HCT116 (cell line): ENCODE measurements at regions not wholly inside any gene's neighbourhood (a gene's known extent, or its start where the extent isn't known, plus 50 kb on each side); places are given as distances from the start of the nearest gene placed in this dataset.

Source experiments
- EGR1 ChIP-seq: IDR thresholded peaks from 2 replicates; pipeline ENCODE4 v1.6.1; 2012; ENCODE audit warnings: low read depth
- EZH2 ChIP-seq: fragments of 200-600 bp; sonication (generic); IDR thresholded peaks from 2 replicates; pipeline ENCODE4 v1.6.1; 2017; ENCODE audit warnings: antibody characterized with exemption, mixed run types
- EZH2phosphoT487 ChIP-seq: fragments of 200-600 bp; IDR thresholded peaks from 2 replicates; pipeline ENCODE4 v1.6.1; 2018; ENCODE audit warnings: antibody characterized with exemption, borderline replicate concordance
- JUND ChIP-seq: IDR thresholded peaks from 2 replicates; pipeline ENCODE4 v1.6.1; 2012
- POLR2A ChIP-seq: IDR thresholded peaks from 2 replicates; pipeline ENCODE4 v1.7.0; 2011; ENCODE audit warnings: borderline replicate concordance; ENCODE audit not compliant: insufficient read depth, insufficient read length; ENCODE audit errors: extremely low read depth
- POLR2AphosphoS5 ChIP-seq: IDR thresholded peaks from 2 replicates; pipeline ENCODE4 v1.6.1; 2011; ENCODE audit warnings: mild to moderate bottlenecking, low read depth, low read length, moderate library complexity
- SIN3A ChIP-seq: IDR thresholded peaks from 2 replicates; pipeline ENCODE4 v1.6.1; 2012; ENCODE audit warnings: low read depth
- ZNF274 ChIP-seq: fragments of 200-500 bp; sonication (Bioruptor generic); IDR thresholded peaks from 2 replicates; pipeline ENCODE4 v1.6.1; 2014; ENCODE audit warnings: mild to moderate bottlenecking, low read depth, low read length, inconsistent platforms
- TF ChIP-seq, protein P1 (sequence below): IDR thresholded peaks from 2 replicates; pipeline ENCODE4 v1.6.1; 2012
- TF ChIP-seq, protein P2 (sequence below), 3 experiments: fragments of 200-600 bp in 1 of 3; sonication (generic) in 1 of 3; IDR thresholded peaks in 2 of 3; conservative IDR thresholded peaks in 1 of 3; 2 replicates each; pipeline ENCODE4 v1.5.1; 2012 to 2017; ENCODE audit warnings: low read depth in 2 of 3, low read length in 2 of 3, antibody characterized with exemption in 1 of 3, borderline replicate concordance in 1 of 3, control low read depth in 1 of 3, mild to moderate bottlenecking in 1 of 3, mixed read lengths in 1 of 3, mixed run types in 1 of 3, moderate library complexity in 1 of 3; ENCODE audit not compliant: insufficient read depth in 1 of 3
- TF ChIP-seq, protein P3 (sequence below): IDR thresholded peaks from 2 replicates; pipeline ENCODE4 v1.6.1; 2012; ENCODE audit warnings: low read depth
- TF ChIP-seq, protein P4 (sequence below): IDR thresholded peaks from 2 replicates; pipeline ENCODE4 v1.6.1; 2011; ENCODE audit warnings: mild to moderate bottlenecking, low read length, moderate library complexity; ENCODE audit not compliant: insufficient replicate concordance; ENCODE audit errors: extremely low read depth

DNA sequence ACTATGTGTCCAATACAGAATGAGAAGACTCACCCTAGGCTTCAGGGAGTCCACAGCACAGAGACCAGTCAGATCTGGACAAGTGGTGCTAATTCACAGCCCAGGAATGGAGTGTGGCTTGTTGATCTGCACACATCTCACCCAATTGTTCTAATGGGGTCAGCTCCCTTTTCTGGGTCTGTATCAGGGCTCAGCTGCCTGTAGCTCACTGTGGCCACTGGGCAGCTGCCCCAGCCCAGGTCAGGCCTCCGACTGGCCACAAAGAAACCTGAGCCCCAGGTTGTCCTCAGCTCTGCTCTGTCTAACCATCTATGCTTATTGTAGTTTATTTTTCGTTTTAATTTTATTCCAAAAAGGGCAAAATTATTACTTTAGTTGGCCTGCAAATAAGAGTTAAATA is 202.3 kb upstream of the RAB6C start:
- TF ChIP-seq ZNF274 (no peak), JUND (no peak), POLR2A (no peak), SIN3A (no peak), EZH2phosphoT487 (no peak), EZH2 (no peak), POLR2AphosphoS5 (no peak), EGR1 (no peak)
- TF ChIP-seq, protein P1, sequence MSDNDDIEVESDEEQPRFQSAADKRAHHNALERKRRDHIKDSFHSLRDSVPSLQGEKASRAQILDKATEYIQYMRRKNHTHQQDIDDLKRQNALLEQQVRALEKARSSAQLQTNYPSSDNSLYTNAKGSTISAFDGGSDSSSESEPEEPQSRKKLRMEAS, result no peak
- TF ChIP-seq, protein P2, sequence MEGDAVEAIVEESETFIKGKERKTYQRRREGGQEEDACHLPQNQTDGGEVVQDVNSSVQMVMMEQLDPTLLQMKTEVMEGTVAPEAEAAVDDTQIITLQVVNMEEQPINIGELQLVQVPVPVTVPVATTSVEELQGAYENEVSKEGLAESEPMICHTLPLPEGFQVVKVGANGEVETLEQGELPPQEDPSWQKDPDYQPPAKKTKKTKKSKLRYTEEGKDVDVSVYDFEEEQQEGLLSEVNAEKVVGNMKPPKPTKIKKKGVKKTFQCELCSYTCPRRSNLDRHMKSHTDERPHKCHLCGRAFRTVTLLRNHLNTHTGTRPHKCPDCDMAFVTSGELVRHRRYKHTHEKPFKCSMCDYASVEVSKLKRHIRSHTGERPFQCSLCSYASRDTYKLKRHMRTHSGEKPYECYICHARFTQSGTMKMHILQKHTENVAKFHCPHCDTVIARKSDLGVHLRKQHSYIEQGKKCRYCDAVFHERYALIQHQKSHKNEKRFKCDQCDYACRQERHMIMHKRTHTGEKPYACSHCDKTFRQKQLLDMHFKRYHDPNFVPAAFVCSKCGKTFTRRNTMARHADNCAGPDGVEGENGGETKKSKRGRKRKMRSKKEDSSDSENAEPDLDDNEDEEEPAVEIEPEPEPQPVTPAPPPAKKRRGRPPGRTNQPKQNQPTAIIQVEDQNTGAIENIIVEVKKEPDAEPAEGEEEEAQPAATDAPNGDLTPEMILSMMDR (IDR thresholded peaks at IDR 0.05 in 2 of 3, conservative IDR thresholded peaks at IDR 0.05 in 1 of 3; ENCODE audit: borderline replicate concordance in 1 of 3, insufficient read depth in 1 of 3, low read depth in 2 of 3, low read length in 2 of 3), result no peak
- TF ChIP-seq, protein P3, sequence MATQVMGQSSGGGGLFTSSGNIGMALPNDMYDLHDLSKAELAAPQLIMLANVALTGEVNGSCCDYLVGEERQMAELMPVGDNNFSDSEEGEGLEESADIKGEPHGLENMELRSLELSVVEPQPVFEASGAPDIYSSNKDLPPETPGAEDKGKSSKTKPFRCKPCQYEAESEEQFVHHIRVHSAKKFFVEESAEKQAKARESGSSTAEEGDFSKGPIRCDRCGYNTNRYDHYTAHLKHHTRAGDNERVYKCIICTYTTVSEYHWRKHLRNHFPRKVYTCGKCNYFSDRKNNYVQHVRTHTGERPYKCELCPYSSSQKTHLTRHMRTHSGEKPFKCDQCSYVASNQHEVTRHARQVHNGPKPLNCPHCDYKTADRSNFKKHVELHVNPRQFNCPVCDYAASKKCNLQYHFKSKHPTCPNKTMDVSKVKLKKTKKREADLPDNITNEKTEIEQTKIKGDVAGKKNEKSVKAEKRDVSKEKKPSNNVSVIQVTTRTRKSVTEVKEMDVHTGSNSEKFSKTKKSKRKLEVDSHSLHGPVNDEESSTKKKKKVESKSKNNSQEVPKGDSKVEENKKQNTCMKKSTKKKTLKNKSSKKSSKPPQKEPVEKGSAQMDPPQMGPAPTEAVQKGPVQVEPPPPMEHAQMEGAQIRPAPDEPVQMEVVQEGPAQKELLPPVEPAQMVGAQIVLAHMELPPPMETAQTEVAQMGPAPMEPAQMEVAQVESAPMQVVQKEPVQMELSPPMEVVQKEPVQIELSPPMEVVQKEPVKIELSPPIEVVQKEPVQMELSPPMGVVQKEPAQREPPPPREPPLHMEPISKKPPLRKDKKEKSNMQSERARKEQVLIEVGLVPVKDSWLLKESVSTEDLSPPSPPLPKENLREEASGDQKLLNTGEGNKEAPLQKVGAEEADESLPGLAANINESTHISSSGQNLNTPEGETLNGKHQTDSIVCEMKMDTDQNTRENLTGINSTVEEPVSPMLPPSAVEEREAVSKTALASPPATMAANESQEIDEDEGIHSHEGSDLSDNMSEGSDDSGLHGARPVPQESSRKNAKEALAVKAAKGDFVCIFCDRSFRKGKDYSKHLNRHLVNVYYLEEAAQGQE, result no peak
- TF ChIP-seq, protein P4, sequence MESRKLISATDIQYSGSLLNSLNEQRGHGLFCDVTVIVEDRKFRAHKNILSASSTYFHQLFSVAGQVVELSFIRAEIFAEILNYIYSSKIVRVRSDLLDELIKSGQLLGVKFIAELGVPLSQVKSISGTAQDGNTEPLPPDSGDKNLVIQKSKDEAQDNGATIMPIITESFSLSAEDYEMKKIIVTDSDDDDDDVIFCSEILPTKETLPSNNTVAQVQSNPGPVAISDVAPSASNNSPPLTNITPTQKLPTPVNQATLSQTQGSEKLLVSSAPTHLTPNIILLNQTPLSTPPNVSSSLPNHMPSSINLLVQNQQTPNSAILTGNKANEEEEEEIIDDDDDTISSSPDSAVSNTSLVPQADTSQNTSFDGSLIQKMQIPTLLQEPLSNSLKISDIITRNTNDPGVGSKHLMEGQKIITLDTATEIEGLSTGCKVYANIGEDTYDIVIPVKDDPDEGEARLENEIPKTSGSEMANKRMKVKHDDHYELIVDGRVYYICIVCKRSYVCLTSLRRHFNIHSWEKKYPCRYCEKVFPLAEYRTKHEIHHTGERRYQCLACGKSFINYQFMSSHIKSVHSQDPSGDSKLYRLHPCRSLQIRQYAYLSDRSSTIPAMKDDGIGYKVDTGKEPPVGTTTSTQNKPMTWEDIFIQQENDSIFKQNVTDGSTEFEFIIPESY, result no peak
